GM19395 (cell line): ENCODE measurements at regions not wholly inside any gene's neighbourhood (a gene's known extent, or its start where the extent isn't known, plus 50 kb on each side); places are given as distances from the start of the nearest gene placed in this dataset.
A peak's percentile ranks its signal among the peaks of the same experiment; 100 is the strongest.

Experiments
- ATAC-seq: cut with Tn5 transposase; IDR thresholded peaks from one replicate; pipeline ENCODE4 v1.9.1; 2021; ENCODE audit warnings: mild to moderate bottlenecking, moderate library complexity; ENCODE audit not compliant: unreplicated experiment

- no peak for ATAC-seq
Observed at GRCh38 chrX:45788315-45788714, 587.6 kb upstream of the DIPK2B start.

DNA sequence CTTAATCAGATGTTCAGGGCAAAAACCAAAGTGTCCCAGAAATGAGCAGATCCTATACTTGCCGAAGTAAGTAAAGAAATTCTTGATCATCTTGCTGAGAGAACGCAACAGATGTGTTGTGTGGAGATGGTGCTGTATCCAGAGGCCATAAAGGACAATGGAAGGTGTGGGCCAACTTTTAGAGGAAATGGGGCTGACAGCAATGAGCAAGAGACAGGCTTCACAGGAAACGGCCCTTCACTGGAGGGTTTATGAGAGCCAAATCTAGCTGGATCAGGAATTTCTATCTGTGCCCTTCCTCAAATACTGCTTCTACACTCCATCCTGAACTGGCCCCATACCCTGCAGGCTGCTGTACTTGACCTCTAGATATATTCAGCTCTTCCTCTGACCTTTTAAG, 583.9 kb upstream of the DIPK2B start:
- ATAC-seq: no peak

- ATAC-seq: no peak
Observed at GRCh38 chrX:45783002-45783401, 582.3 kb upstream of the DIPK2B start.

DNA sequence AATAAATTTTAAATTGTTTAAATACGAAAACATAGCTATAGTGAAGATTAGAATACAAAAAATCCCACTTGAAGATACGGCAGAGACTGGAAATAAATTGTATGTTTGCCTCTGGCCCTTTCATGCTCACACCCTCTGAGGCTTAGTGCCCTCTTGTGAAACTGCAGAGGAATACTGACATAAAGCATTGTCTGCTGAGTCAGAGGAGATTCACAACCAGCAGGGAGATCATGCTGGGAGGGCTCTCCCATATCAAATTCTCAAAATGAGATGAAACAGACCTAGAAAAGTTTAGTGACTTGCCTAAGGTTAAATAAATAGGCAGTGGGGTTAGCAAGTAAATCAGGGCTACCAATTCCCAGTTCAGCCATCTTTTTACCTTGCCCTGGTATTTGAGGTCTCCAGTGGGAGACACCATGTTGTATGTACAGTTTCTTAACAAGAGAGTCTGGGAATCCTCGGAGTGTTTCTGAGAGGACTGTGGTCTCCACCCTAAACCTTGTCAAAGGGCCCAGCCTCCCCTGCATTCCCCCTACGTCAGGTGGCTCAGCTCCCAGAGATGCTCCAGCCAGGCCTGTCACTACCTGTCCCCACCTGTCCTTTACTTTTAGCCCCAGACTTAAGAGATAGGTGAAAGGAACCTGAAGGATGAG, 581.4 kb upstream of the DIPK2B start:
- ATAC-seq: no peak

GRCh38 chrX:45778616-45779015, 577.9 kb upstream of the DIPK2B start:
- no peak for ATAC-seq

DNA sequence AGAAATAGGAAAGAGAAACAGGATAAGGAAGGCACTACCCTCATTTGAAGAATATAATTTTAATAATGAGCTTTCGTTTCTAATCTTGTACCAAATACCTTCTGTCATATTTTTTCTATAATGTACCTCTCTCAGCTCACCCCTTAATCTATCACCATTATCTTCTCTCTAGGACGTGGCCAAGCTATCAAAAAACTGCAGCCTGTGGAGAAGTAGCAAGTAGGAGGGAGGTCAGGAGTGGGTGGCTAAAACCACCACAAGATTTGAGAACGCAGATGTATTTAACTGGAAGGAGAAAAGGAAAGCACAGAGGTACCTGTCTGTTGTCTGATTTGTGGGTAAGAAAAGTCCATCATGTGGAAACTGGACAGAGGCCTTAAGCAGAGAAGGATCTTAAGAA, 576.7 kb upstream of the DIPK2B start:
- no peak for ATAC-seq

DNA sequence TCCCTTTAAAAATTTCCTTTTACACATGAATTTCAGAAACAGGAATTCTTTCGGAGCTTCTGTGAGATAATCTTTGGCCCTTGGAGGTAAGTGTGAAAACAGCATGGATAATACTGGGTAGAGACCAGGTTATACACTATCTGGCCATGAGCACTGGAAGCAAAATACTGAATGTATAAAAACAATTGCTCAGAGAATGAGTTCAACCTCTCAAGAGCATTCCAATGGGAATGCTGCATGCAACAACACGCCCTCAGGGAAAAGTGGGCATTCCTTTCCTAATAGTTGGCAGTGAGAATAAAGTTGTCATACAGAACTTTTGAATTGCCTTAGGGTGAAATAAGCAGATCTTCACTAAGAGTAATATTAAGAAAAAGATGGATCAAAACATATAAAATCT, 574.8 kb upstream of the DIPK2B start:
- ATAC-seq: no peak

GRCh38 chrX:45774961-45775360, 574.3 kb upstream of the DIPK2B start:
- ATAC-seq: no peak

DNA sequence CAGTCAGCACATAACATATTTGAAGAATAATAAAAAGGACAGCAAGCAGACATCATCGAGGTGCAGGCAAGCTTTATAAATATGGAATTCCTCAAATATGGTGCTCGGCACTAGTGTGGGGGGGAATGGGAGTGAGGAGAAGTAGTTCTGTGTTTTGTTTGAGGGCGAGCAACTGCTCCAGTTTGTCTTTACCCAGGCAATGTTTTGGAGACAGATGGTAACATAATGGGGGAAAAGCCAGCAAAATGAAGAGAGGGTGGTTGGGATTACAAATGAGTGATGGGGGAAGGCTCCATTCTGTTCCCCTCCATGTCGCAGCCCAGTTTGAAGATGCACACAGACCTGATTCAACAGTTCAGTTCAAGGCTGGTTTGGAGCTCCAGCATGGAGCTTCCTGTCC, 572.9 kb upstream of the DIPK2B start:
- no peak for ATAC-seq

DNA sequence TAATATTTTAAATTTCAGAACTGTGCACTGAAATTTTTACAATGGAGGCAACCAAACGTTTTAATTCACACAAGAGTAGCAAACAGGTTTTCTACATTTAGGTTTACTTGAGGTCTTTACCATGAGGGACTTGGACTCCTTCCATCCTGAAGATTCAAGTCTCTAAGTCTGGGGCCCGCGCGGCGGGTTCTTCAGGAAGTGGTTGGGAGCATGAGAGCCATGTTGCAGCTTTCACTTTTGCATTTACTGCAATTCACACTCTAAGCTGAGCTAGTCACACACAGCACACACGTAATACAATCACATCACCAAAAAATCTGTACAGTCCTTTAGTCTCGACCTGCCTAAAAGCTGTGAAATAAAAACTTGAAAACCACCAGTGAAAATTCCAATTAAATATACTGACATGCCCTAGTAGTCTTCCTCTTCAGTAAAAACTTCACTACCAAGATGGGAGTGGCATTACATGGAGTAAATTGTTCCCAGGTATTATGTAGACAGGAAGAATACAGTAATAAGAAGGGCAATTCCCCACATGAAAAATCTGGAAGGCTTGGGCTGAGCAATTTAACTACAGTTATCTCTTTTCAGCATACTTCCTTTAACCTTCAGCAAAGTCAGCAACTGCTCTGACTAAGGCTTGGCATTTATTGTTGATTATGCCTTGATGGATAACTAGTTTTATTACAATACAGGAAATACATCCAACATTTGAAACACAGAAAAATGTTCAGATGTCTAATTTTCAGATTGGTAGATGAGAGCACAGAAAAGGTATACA, 571.1 kb upstream of the DIPK2B start:
- ATAC-seq: peak; percentile 56

DNA sequence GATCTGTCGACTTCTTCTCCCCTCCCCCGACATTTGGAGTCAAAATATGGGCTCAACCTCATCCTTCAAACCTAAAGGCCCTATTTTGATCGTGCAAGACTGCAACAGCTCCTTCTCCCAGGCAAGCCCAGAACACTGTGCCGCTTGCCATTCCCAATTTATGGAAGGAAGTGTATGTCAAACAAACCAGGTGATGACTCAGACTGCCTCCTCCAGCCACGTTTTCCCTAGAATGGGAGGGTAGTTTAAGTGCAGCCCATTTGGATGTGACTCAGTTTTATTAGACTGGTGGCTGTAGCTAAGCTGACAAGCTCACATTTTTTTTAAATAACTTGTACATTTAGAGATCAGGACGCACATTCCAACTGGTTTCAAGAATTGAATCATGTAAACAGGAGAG, 570.4 kb upstream of the DIPK2B start:
- ATAC-seq: no peak

DNA sequence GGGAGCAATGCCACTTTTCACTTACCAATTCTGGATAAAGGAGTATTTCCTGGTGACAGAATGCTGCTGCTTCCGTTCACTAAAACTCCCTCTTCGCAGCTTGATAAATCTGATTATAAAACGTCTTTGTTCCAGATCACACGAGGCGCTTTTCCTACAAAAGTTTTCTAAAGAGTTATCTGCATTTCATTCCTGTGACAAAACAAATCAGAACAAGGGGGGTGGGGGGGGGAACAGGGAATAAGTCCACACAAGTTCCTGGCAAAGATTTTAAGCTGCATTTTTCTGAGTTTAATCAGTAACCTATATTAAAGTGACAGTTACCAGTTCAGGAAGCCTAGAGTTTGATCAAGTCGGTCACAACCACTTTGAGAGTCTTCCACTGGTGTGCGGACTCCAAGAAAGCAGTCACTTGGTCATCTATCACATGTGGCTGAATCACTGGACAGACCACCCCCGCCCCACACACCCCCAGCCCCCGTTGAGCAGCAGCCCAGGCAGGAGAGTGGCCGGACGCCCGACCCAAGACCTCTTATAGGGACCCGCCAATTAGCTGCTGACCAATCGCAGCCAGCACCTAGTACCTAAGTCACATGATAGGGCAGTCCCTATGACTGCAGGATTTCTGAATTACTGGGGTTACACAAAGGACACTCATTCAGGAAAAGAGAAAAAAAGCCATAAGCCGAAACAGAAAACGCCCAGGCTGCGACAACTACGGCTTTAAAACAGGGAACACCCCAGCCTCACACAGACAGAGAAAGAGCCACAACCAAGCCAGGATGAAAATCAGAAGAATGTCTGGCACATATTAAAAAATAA, 569.3 kb upstream of the DIPK2B start:
- ATAC-seq: peak; percentile 83

DNA sequence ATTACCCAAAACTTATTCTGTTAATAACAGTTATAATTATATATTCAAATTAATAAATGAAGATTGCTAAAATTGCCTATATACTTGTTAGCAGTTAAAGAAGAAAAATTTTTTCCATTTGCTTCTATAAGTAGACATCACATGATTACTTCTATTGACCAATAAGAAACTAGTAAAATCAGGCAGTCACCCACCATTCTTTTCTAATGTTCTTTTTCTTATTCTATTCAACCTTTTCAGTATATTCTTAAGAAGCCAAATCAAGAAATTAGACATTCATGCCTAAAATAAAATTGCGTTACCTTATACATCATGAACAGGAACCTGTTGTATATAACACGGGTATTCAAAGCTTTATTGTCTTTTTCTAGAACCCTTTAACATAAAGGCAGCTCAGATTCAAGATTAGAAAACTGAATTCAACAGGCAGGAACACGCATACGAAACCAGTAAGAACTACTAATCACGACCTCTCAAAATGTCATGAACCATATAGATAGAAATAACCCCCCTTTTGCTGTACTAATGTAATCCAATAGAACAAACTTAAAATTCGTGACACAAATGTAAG, 568.1 kb upstream of the DIPK2B start:
- no peak for ATAC-seq

DNA sequence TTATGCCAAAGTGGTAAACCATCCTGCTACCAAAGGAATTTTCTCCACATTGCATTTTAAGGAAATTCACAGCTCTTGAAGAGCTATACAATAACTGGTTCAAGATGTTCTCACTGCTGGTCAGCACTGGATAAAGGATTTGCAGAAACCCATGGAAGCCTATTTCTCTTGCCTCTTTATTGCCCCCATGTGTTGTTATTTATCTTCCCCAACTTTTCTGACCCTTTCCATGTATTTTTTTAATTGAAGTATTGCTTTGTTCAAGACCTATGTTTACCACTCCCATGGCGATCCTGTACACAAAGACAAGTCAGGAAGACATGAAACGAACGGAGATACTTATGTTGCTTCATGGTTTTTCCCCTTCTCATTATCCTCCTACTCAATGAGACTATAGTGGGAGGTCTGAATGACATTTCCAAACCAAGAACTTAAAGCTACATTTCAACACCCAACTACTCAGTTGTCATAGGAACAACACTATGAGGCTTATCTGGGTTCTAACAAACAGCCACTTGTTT, 566.4 kb upstream of the DIPK2B start:
- no peak for ATAC-seq

DNA sequence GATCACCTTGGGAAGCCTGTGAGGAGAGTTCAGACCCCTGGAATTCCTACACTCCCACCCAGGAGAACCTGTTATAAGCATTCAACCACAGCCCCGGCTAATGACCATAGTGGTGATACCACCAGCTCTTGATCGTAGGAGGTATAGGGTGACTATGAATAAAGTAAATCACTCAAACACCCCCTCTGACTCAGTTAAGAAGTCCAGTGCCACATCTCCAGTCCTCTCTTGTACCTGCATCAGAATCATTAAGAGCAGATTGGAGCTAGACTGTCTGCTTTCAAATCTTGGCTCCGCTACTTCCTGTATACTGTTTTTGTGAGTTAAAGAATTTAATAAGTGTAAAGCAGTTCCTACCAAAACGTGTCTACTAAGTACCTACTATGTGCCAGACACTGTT, 565.1 kb upstream of the DIPK2B start:
- ATAC-seq: no peak

DNA sequence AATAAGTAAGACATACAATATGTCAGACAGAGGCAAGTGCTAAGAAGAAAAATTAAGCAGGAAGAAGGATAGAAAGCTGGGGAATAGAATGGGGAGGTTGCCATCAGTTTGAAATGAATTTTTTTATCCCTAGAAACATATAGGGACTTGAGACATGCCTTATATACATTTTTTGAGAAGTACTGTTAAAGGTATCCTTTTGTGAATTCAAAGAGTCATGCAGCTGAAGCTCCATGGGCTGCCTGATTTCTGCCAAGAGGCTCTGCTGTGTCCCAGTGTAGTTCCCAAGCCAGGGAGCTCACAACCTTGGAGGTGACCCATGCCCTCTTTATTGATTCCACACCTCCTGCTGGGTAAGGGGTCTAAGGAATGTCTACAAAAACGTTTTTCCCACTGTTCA, 564.6 kb upstream of the DIPK2B start:
- no peak for ATAC-seq

DNA sequence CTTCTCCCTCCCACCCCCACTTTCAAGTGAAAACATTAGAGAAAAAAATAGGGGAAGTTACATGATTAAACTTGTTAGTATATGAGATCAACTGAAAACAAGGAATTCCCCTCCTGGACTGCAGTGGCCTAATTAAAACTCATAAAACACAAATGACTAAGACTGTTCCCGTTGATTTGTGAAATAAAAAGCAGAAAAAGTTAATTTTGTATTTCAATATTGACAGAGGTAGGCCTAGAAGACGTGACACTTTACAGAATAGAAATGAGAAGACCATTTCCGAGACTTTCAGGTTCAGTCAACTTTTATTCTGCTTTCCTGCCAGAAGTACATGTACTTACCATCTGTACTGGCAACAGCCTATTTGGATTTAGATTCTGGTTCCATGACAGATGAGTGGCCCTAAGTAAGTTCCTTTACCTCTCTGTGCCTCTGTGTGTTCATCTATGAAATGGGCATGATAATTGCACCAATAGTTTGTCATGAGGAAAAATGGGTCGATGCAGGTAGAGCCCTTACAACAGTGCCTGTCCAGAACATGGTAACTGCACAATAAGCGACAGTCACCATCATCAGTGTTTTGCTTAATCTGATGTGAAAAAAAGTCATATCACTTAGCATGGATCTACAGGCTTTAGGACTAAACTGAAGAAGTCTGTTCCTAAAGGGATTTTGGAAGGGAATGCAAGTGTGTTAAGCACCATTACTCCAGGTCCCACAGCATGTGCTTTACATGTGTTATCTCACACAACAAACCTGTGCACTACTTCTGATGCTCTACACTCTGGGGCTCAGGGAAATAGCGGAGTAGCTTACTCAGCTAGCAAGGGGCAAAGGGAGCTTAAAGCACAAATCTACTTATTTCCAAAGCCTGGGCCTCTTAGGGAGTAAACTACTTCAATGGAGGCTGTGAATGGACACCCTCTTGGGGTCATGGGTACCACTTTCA, 562.3 kb upstream of the DIPK2B start:
- peak; percentile 33 for ATAC-seq

GRCh38 chrX:45761920-45762319, 561.2 kb upstream of the DIPK2B start:
- no peak for ATAC-seq

DNA sequence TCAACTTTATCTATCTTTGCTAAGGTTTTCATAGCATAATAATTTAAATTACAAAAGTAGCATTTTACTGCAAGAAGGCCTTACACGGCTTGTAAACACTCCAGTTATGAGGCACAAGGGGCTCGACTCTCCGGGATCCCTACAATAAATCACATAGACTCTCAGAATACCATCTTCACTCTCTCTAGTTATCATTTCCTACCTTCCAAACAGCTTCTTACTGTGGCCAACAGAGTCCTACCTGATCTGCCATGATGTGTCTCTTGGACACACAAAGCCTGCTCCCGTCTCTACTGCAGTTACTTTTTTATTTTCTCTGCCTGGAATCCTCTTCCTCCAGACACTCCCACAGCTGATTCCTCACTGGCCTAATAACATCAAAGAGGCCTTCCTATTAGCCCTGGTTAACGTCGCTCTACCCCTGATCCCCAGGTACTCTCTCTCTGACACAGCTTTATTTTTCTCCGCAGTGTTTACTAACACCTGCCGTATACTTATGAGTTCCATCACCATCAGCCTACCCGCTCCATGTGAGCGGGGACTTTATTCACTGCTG, 559.6 kb upstream of the DIPK2B start:
- no peak for ATAC-seq
